GM21786 (cell line): ENCODE measurements at regions not wholly inside any gene's neighbourhood (a gene's known extent, or its start where the extent isn't known, plus 50 kb on each side); places are given as distances from the start of the nearest gene placed in this dataset.

Experiments
- ATAC-seq: cut with Tn5 transposase; IDR thresholded peaks from one replicate; pipeline ENCODE4 v1.9.1; 2021; ENCODE audit not compliant: unreplicated experiment

DNA sequence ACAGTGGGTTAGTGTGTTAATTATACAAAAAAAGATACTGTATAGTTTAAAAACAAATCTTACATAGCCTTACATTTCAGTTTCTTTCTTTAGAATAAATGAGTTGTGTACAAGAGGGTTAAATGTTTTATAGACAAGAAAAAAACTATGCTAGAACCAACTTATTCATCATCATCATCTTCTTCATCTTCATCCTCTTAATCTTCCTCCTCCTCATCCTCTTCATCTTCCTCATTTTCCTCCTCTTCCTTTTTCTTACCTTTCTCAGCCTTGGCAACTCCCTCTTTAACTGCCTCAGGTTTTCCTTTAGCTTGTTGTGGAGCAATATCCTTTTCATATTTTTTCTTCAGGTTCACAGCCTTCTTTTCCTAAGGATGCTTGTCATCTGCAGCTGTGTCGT is 53.7 kb downstream of the RPS12 start:
- ATAC-seq: no peak

- ATAC-seq: peak; percentile 100
Observed at GRCh38 chr6:132872923-132873322, 58.6 kb downstream of the RPS12 start.

DNA sequence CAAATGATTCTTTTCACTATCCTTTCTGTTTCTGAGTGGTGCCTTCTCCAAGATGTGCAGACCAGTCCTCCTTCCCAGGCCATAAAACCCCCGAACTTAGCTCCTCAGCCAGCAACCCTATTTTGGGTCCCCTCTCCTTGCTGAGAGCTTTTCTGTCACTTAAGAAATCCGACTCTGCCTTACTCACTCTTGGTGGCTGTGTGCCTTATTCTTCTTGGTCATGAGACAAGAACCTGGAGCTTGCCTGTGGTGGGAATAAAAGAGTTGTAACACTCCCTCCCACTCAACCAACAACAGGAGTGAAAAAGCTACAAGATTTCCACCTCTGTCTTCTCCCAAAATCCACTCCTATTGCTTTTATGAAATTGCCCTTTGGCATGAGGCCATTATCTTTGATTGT is 62.6 kb downstream of the RPS12 start:
- ATAC-seq: no peak

GRCh38 chr6:132887204-132887603 is 72.8 kb downstream of the RPS12 start:
- no peak for ATAC-seq

DNA sequence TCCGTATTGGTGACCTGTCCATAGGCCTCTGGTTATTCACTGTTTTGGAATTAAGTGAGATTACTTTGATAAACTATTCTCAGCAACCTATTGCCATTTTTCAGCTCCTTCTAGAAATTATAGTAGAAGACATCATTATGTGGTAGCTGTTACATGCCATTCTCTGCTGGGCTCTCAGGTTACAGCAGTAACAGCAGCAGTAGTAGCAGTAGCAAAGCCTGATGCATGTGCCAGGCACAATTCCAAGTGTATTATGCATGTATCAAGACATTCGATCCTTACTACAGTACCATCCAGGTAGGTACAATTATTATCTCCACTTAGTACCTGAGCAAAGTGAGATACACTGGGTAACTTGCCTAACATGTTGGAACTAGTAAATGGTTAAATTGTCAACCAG is 74.3 kb downstream of the RPS12 start:
- no peak for ATAC-seq

DNA sequence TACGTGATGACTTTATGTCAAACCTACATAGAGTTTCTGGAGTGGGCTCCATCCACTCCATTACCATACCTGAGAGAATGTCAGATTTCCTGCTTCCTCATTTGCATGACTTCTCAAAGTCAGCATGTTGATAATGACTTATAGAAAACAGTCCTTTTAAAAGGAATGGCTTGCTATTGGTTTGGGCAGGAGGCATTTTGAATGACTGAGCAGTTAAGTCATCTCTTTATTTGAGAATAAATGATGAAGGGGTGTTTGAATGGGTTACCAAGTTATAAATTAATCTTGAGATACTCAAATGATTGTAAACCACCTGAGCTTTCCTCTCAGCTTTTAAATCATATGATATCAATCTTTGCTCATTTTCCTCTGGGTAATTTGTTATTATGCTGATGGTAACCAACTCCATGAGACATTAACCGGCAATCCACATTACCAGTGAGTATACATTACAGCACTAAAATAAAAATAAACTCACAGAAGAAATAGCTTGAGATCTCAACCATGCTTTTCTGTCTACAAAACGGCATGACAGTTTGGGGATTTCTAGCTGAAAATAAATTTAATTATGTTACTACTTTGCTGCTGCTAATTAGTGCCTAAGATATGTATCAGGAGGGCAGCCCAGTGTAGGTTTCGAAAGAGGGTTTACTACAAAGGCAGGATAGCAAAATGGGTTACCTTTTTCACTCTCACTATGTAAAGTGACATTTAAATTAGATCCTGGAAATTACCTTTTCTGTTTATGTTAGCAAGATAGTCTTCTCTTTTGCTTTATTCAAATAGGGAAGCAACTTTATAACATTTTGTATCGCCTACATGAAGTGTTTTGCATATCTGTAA is 78.8 kb downstream of the RPS12 start:
- ATAC-seq: no peak

GRCh38 chr6:132893772-132894490 is 79.6 kb downstream of the RPS12 start:
- ATAC-seq: no peak

DNA sequence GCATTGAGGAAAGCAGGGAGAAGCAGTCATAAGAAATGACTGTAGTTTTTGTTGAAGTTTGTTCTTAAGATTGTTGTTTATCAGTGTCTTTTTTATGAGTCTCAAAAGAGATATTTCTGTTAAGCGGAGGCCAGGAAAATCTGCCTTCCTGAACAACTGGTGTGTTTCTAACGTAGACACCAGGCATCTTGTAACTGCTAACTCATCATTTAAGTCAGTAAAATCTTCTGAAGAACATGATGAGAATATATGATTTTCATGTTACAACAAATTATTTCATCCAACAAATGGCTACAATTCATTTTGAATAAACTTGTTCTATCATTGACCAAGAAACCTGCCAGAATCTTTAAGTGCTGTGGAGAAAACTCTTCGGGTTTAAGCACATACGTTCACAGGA is 84.0 kb downstream of the RPS12 start:
- no peak for ATAC-seq

DNA sequence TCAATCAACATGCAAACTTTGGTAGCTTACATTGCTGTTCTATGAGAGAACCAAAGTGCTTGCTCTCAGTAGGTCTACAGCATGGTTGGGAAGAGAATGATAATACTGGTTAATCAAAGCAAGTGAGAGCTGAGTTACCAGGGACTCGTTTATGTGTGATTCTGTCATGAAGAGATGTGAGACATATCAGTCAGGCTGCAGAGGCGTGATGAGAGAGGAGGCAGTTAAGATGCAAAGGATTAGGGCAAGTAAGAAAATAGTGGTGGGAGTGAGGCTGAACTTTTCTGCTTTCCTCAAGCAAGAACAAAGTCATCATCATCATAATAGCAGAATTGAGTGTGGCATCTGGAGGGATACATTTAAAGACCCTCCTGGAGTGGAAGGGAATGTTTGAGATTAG is 86.5 kb downstream of the RPS12 start:
- ATAC-seq: no peak

- ATAC-seq: no peak
Observed at GRCh38 chr6:132902901-132903300, 88.5 kb downstream of the RPS12 start.

- ATAC-seq: no peak
Observed at GRCh38 chr6:132907231-132907630, 92.9 kb downstream of the RPS12 start.

DNA sequence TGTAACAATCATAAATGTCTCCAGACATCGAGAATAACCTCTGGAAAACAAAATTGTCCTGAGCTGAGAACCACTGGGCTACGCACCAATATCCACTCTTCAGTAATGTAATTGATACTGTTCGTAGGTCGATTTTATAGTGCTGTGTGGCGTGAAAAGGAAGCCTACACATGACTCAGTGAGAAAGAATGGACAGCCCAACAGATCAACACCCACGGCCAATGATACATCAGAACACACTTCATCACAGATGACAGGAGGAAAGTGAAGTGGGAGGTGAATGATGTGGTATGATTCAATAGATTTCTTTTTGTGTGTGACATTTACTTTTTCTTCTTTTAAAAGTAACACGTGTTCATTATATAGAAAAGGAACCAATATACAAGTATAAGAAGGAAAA is 93.5 kb downstream of the RPS12 start:
- ATAC-seq: no peak

DNA sequence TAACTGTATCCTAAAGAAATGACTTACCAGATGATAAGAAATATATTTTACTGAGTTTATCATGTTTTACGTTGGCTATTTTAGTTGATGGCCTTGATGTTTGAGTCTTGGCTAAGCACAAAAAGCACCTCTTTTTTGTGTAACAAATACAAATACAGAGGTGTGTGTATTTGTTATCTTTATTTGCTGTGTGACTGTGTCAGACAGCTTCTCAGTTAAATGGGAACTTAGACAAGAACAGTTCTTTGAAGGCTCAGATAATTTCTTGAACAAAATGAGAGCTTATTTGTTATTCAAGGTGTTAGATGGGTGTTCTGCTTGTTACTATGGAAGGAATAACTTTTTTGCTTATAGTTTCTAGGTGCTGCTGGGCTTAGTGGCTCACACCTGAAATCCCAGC is 95.4 kb downstream of the RPS12 start:
- ATAC-seq: no peak

DNA sequence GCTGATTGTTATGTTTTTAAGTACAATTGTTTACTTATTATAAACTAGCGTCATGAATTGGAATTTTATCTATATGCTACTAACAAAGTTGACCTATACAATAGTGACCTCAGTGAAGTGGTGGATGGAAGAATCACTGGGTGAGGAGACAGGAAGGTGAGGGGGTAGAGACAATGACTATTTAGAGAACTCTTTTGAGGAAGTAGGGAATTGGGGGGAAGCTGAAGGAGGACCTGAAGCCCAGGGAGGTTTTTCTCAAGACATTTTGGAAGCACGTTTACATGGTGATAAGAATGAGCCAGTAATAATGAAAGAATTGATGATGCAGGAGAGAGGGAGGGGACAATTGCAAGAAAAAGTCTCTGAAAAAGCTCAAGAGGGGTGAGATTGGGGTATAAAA is 96.4 kb downstream of the RPS12 start:
- no peak for ATAC-seq

DNA sequence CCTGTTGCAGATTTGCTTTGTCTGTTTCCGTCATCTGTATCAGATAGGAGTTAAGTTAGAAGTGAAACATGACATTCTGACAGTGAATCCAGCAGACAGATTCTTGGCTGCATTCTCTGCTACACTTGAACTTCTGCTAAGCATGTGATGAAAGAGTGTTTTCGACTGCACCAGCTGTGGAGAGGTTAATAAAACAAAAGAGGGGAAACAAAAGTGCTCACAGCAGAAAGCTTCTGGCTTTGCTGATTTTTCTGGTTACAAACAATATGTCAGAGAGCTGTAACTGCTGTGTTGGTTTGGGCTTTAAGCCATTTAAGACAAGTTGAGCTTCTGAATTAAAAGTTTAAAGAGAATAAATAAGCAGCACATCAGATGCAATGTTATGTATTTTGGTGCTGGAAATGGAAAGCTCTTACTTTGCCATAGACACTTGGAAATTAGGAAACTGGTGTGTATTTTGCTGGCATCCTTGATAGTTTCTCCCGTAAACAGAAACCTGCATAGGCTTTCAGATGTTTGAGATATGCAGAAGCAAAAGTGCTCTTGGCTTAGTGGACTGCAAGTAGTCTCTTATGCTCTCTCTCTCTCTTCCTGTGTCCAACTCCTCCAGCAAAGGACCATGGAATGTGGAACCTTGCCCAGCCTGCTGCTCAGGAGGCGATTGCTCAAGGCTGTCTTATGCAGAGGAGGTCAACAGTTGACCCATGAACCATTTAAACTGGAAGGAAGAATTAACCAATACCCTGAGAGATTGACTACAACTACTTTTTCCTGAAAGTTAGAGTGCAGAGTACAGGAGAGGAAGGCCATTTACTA is 104.9 kb downstream of the RPS12 start:
- no peak for ATAC-seq

GRCh38 chr6:132927713-132928112 is 113.3 kb downstream of the RPS12 start:
- no peak for ATAC-seq

GRCh38 chr6:132929141-132929540 is 114.8 kb downstream of the RPS12 start:
- ATAC-seq: no peak

DNA sequence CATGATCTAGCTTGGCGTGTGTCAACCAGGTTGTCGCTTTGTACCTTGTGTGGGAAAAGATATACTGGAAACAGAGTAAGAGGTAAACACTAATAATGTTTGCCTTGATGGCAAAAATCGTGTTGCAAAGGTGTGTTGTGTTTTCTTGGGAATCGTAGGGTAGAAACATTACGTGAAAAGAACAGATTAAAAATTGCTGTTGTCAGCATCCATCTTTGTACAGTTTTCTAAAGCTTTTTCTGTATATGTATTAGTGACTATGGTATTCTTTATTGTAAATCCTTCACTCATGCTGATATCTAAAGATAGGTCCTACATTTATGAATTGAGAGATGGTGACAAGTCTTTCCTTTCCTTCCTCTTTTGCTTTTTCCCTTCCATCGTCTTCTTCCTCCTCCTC is 116.9 kb downstream of the RPS12 start:
- ATAC-seq: no peak

DNA sequence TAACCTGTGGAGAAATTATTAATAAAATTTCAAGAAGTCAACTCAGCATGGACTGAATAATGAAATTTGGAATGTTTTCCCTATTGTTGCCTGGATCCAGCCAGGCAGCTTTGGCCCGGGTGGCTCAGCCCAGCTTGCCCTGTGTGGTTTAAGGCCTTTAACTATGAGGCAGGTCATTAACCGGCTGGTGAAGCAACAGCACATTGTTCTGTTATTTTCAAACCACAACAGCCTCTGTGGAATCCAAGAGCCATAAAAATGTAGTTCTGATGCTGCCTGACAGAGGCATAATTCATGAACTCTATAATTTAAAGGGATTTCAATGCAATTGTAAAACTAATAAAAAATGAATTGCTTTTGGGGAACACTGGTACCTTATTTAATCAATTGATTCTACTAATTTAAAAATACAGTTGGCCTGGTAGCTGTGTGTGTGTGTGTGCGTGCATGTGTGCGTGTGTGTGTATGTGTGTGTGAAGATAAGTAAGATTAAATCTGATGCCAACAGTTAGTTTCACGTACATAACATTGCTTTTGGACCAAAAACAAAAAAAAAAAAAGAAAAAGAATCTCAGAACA is 117.7 kb downstream of the RPS12 start:
- ATAC-seq: no peak

DNA sequence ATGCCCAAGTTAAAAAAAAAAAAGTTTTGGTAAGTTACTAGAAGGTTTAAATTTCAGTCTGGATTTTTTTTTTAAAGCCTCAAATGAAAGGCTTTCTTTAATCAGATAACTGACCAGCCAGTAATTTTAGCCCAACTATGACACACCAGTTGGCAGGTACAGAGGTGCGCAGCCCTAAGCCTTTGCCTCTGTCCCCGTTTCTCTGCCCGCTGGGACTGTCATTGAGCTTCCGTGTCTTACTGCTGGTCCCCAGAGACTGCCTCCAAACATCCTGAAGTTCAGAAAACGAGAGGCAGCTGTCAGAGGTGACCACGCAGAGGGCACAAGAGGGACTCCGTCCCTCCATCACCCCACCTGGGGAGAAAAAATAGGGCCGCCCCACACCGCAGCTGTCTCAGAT is 118.2 kb downstream of the RPS12 start:
- ATAC-seq: no peak

DNA sequence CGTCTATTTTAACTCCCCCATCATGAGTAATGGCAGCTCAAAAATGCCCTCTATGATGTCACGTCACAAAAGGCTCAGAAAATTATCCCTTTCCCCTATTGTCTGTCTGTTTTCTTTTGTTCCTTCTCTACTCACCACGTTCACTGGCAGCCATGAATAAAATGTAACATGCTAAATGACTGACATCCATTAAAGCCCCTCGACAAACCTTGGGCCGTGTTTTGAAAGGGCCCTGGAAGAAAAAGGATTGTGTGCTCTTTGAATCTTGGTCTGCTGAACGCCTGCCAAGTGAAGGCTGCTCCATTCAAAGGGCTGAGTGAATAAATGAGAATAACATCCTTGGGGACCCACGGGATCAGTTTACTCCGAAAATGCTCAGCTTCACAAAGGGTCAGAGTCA is 118.7 kb downstream of the RPS12 start:
- ATAC-seq: no peak
